Gastrocnemius medialis (tissue), 4 donors: ENCODE measurements at regions not wholly inside any gene's neighbourhood (a gene's known extent, or its start where the extent isn't known, plus 50 kb on each side); places are given as distances from the start of the nearest gene placed in this dataset.

Experiments used
- CTCF ChIP-seq, 5 experiments: fragments of 450-650 bp in 3 of 5; fragments of 200-600 bp in 2 of 5; sonication (generic) in 2 of 5; IDR thresholded peaks in 4 of 5; conservative IDR thresholded peaks in 1 of 5; 1 replicate in 4 of 5; 2 replicates in 1 of 5; pipeline ENCODE4 v1.5.1; 2016 to 2019; ENCODE audit warnings: antibody characterized with exemption in 5 of 5, mild to moderate bottlenecking in 3 of 5, moderate library complexity in 3 of 5
- POLR2A ChIP-seq, 2 donors: fragments of 450-650 bp; IDR thresholded peaks; one replicate each; pipeline ENCODE4 v1.6.1; 2017; ENCODE audit warnings: antibody characterized with exemption in 2 of 2, mild to moderate bottlenecking in 2 of 2, moderate library complexity in 2 of 2

- TF ChIP-seq CTCF (IDR thresholded peaks at IDR 0.05 in 4 of 5, conservative IDR thresholded peaks at IDR 0.05 in 1 of 5): no peak
- no peak for TF ChIP-seq POLR2A (IDR thresholded peaks at IDR 0.05)
Measured at GRCh38 chr1:84061336-84061735, 62.4 kb upstream of the TTLL7 start.
